ENCODE measurements at regions not wholly inside any gene's neighbourhood (a gene's known extent, or its start where the extent isn't known, plus 50 kb on each side); places are given as distances from the start of the nearest gene placed in this dataset.

GRCh38 chr2:217689053-217689452 is 313.7 kb downstream of the TNS1 start:
- peaks cover 2% of the 10 kb centered on the region for H3K27me3 ChIP-seq (ENCODE audit: control insufficient read depth, insufficient read depth, low read length)
- DNase-seq (ENCODE audit: low read depth): no peak

GRCh38 chr2:217688494-217688893 is 314.3 kb downstream of the TNS1 start:
- TF ChIP-seq CTCF (IDR thresholded peaks at IDR 0.05; ENCODE audit: insufficient read depth, low read length, severe bottlenecking): no peak
- no peaks in the 10 kb centered on the region for H3K36me3 ChIP-seq (ENCODE audit: control insufficient read depth, insufficient read depth, low read length)
- no peak overlapping the region for H3K4me3 ChIP-seq (ENCODE audit: low read depth, low read length)
- peaks cover 2% of the 10 kb centered on the region for H3K27me3 ChIP-seq (ENCODE audit: control insufficient read depth, insufficient read depth, low read length)
- DNase-seq (ENCODE audit: low read depth): no peak
- FAIRE-seq: no peak

More at GRCh38 chr2:217689053-217689452, 313.7 kb downstream of the TNS1 start:
- no peak for TF ChIP-seq CTCF (IDR thresholded peaks at IDR 0.05; ENCODE audit: insufficient read depth, low read length, severe bottlenecking)
- no peak for FAIRE-seq
- Histone ChIP-seq H3K4me3 (ENCODE audit: low read depth, low read length) (no peak overlapping the region), H3K36me3 (ENCODE audit: control insufficient read depth, insufficient read depth, low read length) (no peaks in the 10 kb centered on the region)

GRCh38 chr2:217687771-217688170 is 315.0 kb downstream of the TNS1 start:
- DNase-seq (ENCODE audit: low read depth) (no peak), FAIRE-seq (peak; percentile 32)
- Histone ChIP-seq H3K27me3 (ENCODE audit: control insufficient read depth, insufficient read depth, low read length) (peaks cover 2% of the 10 kb centered on the region), H3K4me3 (ENCODE audit: low read depth, low read length) (no peak overlapping the region), H3K36me3 (ENCODE audit: control insufficient read depth, insufficient read depth, low read length) (no peaks in the 10 kb centered on the region)
- TF ChIP-seq CTCF (IDR thresholded peaks at IDR 0.05; ENCODE audit: insufficient read depth, low read length, severe bottlenecking): no peak

- Histone ChIP-seq H3K4me3 (ENCODE audit: low read depth, low read length) (no peak overlapping the region), H3K36me3 (ENCODE audit: control insufficient read depth, insufficient read depth, low read length) (no peaks in the 10 kb centered on the region), H3K27me3 (ENCODE audit: control insufficient read depth, insufficient read depth, low read length) (peaks cover 2% of the 10 kb centered on the region)
- FAIRE-seq (peak; percentile 99), DNase-seq (ENCODE audit: low read depth) (peak; percentile 98)
- TF ChIP-seq CTCF (IDR thresholded peaks at IDR 0.05; ENCODE audit: insufficient read depth, low read length, severe bottlenecking): no peak
Measured at GRCh38 chr2:217685255-217685605, 317.6 kb downstream of the TNS1 start.

GRCh38 chr2:217684431-217685254 is 318.2 kb downstream of the TNS1 start:
- Histone ChIP-seq H3K4me3 (ENCODE audit: low read depth, low read length) (no peak overlapping the region), H3K36me3 (ENCODE audit: control insufficient read depth, insufficient read depth, low read length) (no peaks in the 10 kb centered on the region), H3K27me3 (ENCODE audit: control insufficient read depth, insufficient read depth, low read length) (peaks cover under 1% of the 10 kb centered on the region)
- TF ChIP-seq CTCF (IDR thresholded peaks at IDR 0.05; ENCODE audit: insufficient read depth, low read length, severe bottlenecking): no peak
- no peak for FAIRE-seq
- no peak for DNase-seq (ENCODE audit: low read depth)

All from bronchial epithelial cell (primary cell).